ENCODE measurements at regions not wholly inside any gene's neighbourhood (a gene's known extent, or its start where the extent isn't known, plus 50 kb on each side); places are given as distances from the start of the nearest gene placed in this dataset.

DNA sequence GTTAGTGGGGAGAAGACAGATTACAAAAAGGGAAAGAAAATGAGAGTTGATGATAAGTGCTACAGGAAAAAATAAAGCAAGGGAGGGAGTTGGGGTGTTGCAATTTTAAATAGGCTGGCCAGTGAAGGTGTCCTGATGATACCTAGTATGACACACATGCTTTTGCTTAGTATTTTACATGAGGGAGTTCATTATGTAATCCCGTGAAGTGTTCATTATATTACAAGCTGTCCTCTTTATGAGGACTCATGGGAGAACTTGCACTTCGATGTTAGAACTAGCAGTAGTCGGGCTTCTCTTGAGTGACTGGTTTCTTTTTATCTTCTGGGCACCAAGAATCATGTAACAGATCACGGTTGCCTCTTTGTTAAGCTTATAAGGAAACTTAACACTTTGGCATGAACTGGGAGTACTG lies 102.3 kb upstream of the MTPN start:
- no peak for DNase-seq (ENCODE audit: extremely low read depth, low read depth)

- no peak for DNase-seq (ENCODE audit: extremely low read depth, low read depth)
These were observed 101.9 kb upstream of the MTPN start for GRCh38 chr7:136079066-136079465.

- DNase-seq (ENCODE audit: extremely low read depth, low read depth) = no peak
These were observed 101.5 kb upstream of the MTPN start for GRCh38 chr7:136078630-136079029.

- no peak for DNase-seq (ENCODE audit: extremely low read depth, low read depth)
These were observed 99.8 kb upstream of the MTPN start for GRCh38 chr7:136076954-136077353.

- no peak for DNase-seq (ENCODE audit: extremely low read depth, low read depth)
These were observed 97.7 kb upstream of the MTPN start for GRCh38 chr7:136074843-136075242.

DNA sequence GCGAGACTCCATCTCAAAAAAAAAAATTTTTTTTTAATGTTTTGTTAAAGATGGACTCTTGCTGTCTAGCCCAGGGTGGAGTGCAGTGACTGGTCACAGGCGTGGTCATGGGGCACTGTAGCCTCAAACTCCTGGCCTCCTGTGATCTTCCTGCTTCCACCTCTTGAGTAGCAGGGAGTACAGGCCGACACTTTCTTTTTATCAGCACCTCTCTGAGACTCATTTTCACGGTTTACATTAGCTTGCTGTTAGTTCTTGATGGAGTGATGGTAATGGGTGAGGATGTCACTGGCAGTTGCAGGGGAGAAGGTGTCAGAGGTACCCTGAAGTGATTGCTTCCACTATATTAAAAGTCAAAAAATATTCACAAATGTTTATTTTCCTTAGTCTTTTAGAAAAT lies 95.3 kb upstream of the MTPN start:
- DNase-seq (ENCODE audit: extremely low read depth, low read depth) = no peak

DNA sequence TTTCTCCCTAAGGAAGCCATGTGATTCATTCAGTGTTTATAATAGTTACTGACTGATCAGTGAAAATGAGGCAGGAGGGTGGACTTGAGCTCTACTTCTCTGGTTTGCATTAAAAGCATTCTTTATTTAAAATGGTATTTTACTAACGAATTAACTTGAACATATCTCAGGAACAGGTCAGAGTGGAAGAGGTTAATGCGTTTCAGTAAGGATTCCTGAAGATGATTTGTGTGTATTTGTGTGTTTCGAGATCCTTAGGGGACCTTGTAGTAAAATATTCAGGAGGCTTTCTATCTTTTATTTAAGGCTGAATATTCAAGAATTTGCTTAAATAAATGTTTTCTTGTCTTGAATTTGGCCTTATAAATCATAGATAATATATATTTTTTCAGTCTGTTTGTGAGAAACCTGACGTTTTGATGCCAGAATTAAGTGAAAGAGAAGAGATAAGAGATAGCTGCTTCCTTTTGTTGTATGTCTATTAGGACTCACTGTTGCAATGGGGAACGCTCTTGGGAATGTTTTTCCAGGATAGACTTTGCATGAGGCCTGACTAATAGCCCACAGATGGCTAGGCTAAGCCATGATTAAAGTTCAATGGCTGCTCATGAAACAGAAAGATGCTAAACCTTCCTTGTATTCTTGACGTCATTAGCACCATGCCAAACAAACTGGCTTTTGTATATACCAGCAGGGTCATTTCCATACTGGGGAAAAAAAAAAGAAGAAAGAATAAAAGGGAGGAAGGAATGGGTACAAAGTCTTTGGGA lies 93.8 kb upstream of the MTPN start:
- DNase-seq (ENCODE audit: extremely low read depth, low read depth) = no peak

GRCh38 chr7:136069840-136070529 lies 92.8 kb upstream of the MTPN start:
- DNase-seq (ENCODE audit: extremely low read depth, low read depth) = no peak

GRCh38 chr7:136067277-136067676 lies 90.1 kb upstream of the MTPN start:
- no peak for DNase-seq (ENCODE audit: extremely low read depth, low read depth)

DNA sequence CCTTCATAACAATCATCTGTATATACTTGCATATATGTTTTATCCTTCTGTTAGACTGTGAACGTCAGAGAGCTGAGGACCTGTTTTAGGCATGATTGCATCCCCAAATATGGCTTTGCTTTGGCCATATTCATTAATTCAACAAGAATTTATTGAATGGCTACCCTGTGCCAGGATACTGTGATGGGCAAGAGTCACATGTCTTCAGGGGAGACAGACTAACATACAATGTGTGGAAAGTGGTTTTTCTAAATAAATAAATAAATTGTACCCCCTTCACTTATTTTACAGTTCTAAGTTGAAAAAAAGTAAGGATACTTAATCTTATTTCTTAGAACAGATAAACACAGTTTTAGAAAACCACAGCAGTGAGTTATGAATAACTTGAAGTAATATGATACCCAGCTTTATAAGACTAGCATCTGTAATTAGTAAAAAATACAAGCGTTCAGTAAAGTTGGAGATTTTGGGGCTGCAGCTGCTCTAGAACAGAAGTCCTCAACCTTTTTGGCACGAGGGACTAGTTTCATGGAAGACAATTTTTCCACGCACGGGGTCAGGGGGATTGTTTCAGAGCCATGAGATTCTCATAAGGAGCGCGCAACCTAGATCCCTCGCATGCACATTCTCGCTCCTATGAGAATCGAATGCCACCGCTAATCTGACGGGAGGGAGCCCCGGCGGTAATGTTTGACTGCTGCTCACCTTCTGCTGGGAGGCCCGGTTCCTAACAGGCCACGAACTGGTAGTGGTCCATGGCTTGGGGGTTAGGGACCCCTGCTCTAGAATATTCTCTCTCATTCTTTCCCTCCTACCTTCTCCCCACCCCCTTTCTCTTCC lies 89.4 kb upstream of the MTPN start:
- DNase-seq (ENCODE audit: extremely low read depth, low read depth) = no peak

DNA sequence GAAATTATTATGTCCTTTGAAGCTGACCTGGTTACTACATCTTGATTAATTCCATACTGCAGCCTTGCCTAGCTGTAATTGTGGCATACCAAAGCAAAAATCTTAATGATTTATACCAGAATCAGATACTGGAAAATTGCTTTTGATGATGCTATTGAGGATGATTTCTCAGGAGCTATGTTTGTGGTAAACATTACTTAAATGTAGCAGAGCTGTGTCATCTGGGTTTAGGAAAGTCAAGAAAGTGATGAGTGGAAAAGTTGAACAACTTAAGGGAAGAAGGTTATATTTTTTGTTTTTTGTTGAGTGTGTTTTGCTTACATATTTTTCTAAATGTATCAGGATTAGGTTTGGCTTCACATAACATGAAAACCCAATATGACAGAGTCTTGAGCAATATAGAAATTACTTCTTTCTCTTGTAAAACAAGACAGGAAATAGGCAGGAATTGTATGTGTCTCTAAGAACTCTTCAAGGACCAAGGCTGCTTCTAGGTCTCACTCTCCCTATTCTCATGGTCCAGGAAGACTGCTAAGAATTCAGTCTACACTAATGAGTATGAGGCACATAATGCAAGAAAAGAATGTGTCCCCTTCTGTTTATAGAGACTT lies 87.6 kb upstream of the MTPN start:
- no peak for DNase-seq (ENCODE audit: extremely low read depth, low read depth)

DNA sequence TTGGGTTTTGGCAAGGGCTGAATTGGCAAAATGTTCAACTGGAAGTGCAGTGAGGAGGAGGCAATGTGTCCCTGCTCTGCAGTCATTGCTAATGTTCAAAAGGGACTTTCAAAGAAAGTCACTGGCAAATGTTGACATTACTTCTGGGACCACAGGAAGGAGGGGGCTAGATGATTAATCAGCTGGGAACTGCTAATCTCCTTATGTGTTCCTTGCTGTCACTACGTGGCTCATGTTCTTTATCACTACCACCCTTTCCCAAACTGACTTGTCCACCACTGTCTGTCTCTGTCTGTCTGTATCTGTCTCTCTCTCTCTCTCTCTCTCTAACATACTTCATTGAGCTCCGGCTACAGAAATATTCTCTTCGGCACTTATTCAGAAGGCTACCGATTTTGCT lies 86.9 kb upstream of the MTPN start:
- DNase-seq (ENCODE audit: extremely low read depth, low read depth) = no peak

DNA sequence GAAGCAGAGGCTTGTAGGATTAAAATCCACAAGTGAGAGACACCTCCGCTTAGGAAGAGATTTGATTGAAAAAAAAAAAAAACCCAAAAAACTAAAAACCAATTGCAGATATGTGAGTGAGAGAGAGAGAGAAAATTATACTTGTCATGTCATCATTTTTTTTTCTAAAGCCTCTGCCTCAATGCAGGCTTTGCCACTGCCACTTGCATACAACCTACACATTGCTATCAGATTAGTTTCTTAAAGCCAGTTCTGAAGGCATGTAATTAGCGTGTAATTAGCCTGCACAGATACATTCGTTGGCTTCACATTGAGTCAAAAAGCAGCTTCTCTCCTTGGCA lies 86.1 kb upstream of the MTPN start:
- no peak for DNase-seq (ENCODE audit: extremely low read depth, low read depth)

- DNase-seq (ENCODE audit: extremely low read depth, low read depth) = no peak
These were observed 85.6 kb upstream of the MTPN start for GRCh38 chr7:136062625-136063325.

DNA sequence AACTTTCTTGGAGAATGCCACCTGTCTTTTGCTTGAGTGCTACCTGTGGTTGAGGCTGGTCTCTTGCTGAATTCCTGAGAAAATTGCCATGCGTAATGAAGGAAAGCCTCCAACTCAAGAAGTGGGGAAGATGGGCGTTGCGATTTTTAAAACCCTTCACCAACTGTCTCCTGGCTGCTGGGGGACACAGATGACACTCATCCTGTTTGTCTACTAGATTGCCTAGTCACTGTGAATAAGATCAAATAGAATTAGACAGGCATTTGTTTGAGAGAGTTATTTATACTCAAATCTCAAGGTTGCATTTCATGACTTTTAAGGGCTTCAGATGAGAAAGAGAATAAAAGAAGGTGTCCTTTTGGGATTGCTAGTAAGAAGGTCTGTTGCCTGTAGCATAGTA lies 84.3 kb upstream of the MTPN start:
- DNase-seq (ENCODE audit: extremely low read depth, low read depth) = no peak

GRCh38 chr7:136058546-136058945 lies 81.4 kb upstream of the MTPN start:
- no peak for DNase-seq (ENCODE audit: extremely low read depth, low read depth)

DNA sequence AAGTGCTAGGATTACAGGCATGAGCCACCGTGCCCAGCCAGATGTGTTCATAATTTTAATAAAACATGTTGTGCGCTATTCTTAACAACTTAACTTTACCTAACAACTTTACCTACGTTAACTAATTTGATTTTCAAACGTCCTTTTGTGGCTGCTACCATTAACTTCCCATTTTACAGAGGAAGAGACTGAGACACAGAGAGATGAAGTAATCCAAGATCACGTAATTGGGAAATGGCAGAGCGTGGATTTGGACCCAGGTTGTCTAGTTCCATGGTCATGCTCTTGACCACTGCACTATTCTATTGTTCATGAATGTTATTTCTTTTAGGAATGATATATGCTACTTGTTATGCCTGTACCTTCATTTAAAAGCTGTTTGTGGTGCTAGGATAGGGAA lies 80.3 kb upstream of the MTPN start:
- no peak for DNase-seq (ENCODE audit: extremely low read depth, low read depth)

GRCh38 chr7:136056651-136057231 lies 79.6 kb upstream of the MTPN start:
- no peak for DNase-seq (ENCODE audit: extremely low read depth, low read depth)

GRCh38 chr7:136055266-136055665 lies 78.1 kb upstream of the MTPN start:
- DNase-seq (ENCODE audit: extremely low read depth, low read depth) = no peak

Measured in NCI-H460 (cell line).